ENCODE measurements at regions not wholly inside any gene's neighbourhood (a gene's known extent, or its start where the extent isn't known, plus 50 kb on each side); places are given as distances from the start of the nearest gene placed in this dataset.

- Histone ChIP-seq H3K4me3 (ENCODE audit: low read length) (no peak overlapping the region), H4K20me1 (ENCODE audit: insufficient read depth) (no peaks in the 10 kb centered on the region), H3K4me2 (ENCODE audit: low read length) (no peak overlapping the region), H3K9me2 (ENCODE audit: insufficient read depth, low read length) (no peaks in the 10 kb centered on the region), H3K79me2 (replicated peaks; ENCODE audit: insufficient read depth, low read length) (no peaks in the 10 kb centered on the region), H3K36me3 (ENCODE audit: insufficient read depth, low read length) (no peaks in the 10 kb centered on the region), H3K9me3 (ENCODE audit: low read length) (no peaks in the 10 kb centered on the region), H3F3A (ENCODE audit: insufficient read depth, low read length, poor library complexity, severe bottlenecking) (no peaks in the 10 kb centered on the region), H3K27me3 (ENCODE audit: insufficient read depth, low read depth, low read length) (no peaks in the 10 kb centered on the region), H2AFZ (ENCODE audit: low read depth, low read length) (no peak overlapping the region), H3K27ac (ENCODE audit: low read length) (no peak overlapping the region), H3K9ac (ENCODE audit: low read length) (no peak overlapping the region)
- TF ChIP-seq MXI1 (conservative IDR thresholded peaks at IDR 0.05; ENCODE audit: poor library complexity, severe bottlenecking) = no peak
- TF ChIP-seq POLR2AphosphoS5 (IDR thresholded peaks at IDR 0.05) = peak; percentile 18
- TF ChIP-seq CTCF (IDR thresholded peaks at IDR 0.05; ENCODE audit: poor library complexity, severe bottlenecking) = no peak
- TF ChIP-seq, protein P1, sequence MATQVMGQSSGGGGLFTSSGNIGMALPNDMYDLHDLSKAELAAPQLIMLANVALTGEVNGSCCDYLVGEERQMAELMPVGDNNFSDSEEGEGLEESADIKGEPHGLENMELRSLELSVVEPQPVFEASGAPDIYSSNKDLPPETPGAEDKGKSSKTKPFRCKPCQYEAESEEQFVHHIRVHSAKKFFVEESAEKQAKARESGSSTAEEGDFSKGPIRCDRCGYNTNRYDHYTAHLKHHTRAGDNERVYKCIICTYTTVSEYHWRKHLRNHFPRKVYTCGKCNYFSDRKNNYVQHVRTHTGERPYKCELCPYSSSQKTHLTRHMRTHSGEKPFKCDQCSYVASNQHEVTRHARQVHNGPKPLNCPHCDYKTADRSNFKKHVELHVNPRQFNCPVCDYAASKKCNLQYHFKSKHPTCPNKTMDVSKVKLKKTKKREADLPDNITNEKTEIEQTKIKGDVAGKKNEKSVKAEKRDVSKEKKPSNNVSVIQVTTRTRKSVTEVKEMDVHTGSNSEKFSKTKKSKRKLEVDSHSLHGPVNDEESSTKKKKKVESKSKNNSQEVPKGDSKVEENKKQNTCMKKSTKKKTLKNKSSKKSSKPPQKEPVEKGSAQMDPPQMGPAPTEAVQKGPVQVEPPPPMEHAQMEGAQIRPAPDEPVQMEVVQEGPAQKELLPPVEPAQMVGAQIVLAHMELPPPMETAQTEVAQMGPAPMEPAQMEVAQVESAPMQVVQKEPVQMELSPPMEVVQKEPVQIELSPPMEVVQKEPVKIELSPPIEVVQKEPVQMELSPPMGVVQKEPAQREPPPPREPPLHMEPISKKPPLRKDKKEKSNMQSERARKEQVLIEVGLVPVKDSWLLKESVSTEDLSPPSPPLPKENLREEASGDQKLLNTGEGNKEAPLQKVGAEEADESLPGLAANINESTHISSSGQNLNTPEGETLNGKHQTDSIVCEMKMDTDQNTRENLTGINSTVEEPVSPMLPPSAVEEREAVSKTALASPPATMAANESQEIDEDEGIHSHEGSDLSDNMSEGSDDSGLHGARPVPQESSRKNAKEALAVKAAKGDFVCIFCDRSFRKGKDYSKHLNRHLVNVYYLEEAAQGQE (IDR thresholded peaks at IDR 0.05; ENCODE audit: borderline replicate concordance) = no peak
- no peak for TF ChIP-seq TAF1 (IDR thresholded peaks at IDR 0.05; ENCODE audit: low read depth)
- TF ChIP-seq EP300 (conservative IDR thresholded peaks at IDR 0.05; ENCODE audit: poor library complexity, severe bottlenecking) = peak; percentile 31
- TF ChIP-seq SMC3 (conservative IDR thresholded peaks at IDR 0.05; ENCODE audit: poor library complexity) = no peak
These were observed 202.3 kb downstream of the SPP2 start for GRCh38 chr2:234252772-234253171.

GRCh38 chr2:234251326-234252271 is 201.1 kb downstream of the SPP2 start:
- H2AFZ ChIP-seq (ENCODE audit: low read depth, low read length) = no peak overlapping the region
- no peak overlapping the region for H3K4me2 ChIP-seq (ENCODE audit: low read length)

GRCh38 chr2:234250926-234251325 is 200.4 kb downstream of the SPP2 start:
- Histone ChIP-seq H3K9me2 (ENCODE audit: insufficient read depth, low read length) (no peaks in the 10 kb centered on the region), H3K4me3 (ENCODE audit: low read length) (no peak overlapping the region), H3K9ac (ENCODE audit: low read length) (no peak overlapping the region), H3K36me3 (ENCODE audit: insufficient read depth, low read length) (no peaks in the 10 kb centered on the region), H3K79me2 (replicated peaks; ENCODE audit: insufficient read depth, low read length) (no peaks in the 10 kb centered on the region), H3K4me2 (ENCODE audit: low read length) (no peak overlapping the region), H3K9me3 (ENCODE audit: low read length) (no peaks in the 10 kb centered on the region), H3K27ac (ENCODE audit: low read length) (no peak overlapping the region), H4K20me1 (ENCODE audit: insufficient read depth) (no peaks in the 10 kb centered on the region), H3K27me3 (ENCODE audit: insufficient read depth, low read depth, low read length) (no peaks in the 10 kb centered on the region), H2AFZ (ENCODE audit: low read depth, low read length) (no peak overlapping the region), H3F3A (ENCODE audit: insufficient read depth, low read length, poor library complexity, severe bottlenecking) (no peaks in the 10 kb centered on the region)
- TF ChIP-seq EP300 (conservative IDR thresholded peaks at IDR 0.05; ENCODE audit: poor library complexity, severe bottlenecking) (no peak), POLR2AphosphoS5 (IDR thresholded peaks at IDR 0.05) (no peak), MXI1 (conservative IDR thresholded peaks at IDR 0.05; ENCODE audit: poor library complexity, severe bottlenecking) (no peak), TAF1 (IDR thresholded peaks at IDR 0.05; ENCODE audit: low read depth) (no peak), CTCF (IDR thresholded peaks at IDR 0.05; ENCODE audit: poor library complexity, severe bottlenecking) (no peak), RAD21 (conservative IDR thresholded peaks at IDR 0.05) (no peak), SMC3 (conservative IDR thresholded peaks at IDR 0.05; ENCODE audit: poor library complexity) (no peak)
- TF ChIP-seq, protein P1 (IDR thresholded peaks at IDR 0.05; ENCODE audit: borderline replicate concordance) = no peak

More at GRCh38 chr2:234251326-234252271, 201.1 kb downstream of the SPP2 start:
- Histone ChIP-seq H4K20me1 (ENCODE audit: insufficient read depth) (no peaks in the 10 kb centered on the region), H3F3A (ENCODE audit: insufficient read depth, low read length, poor library complexity, severe bottlenecking) (no peaks in the 10 kb centered on the region), H3K4me3 (ENCODE audit: low read length) (no peak overlapping the region), H3K79me2 (replicated peaks; ENCODE audit: insufficient read depth, low read length) (no peaks in the 10 kb centered on the region), H3K9ac (ENCODE audit: low read length) (no peak overlapping the region), H3K27me3 (ENCODE audit: insufficient read depth, low read depth, low read length) (no peaks in the 10 kb centered on the region), H3K36me3 (ENCODE audit: insufficient read depth, low read length) (no peaks in the 10 kb centered on the region), H3K9me2 (ENCODE audit: insufficient read depth, low read length) (no peaks in the 10 kb centered on the region), H3K27ac (ENCODE audit: low read length) (no peak overlapping the region), H3K9me3 (ENCODE audit: low read length) (no peaks in the 10 kb centered on the region)
- no peak for TF ChIP-seq SMC3 (conservative IDR thresholded peaks at IDR 0.05; ENCODE audit: poor library complexity)
